T-helper 17 cell (primary cell): ENCODE measurements at regions not wholly inside any gene's neighbourhood (a gene's known extent, or its start where the extent isn't known, plus 50 kb on each side); places are given as distances from the start of the nearest gene placed in this dataset.
"Not testable (repeated sequence)": the region's sequence is repeated elsewhere in the genome, so short reads cannot be mapped to it uniquely, and the experiment has no call there.

Experiments
- ATAC-seq: fragments of 150-1000 bp; cut with Tn5 transposase; 2 replicates; pipeline ENCODE4 v1.10.0; 2021; ENCODE audit warnings: mild to moderate bottlenecking, moderate library complexity
- DNase-seq, 3 donors: peaks; one replicate each; pipeline versions ENCODE4 v3.0.0 to v3.0.0-alpha.2; 2020 to 2021
- H3K9me3 ChIP-seq: one replicate; pipeline ENCODE4 v1.7.0; 2013; ENCODE audit warnings: low read length, mild to moderate bottlenecking; ENCODE audit not compliant: control insufficient read depth, poor library complexity, severe bottlenecking
- H3K27ac Mint-ChIP-seq: one replicate; pipeline ENCODE4 v1.8.0; 2022; ENCODE audit warnings: mild to moderate bottlenecking, moderate library complexity, mixed read lengths
- H3K27me3 Mint-ChIP-seq: one replicate; pipeline ENCODE4 v1.8.0; 2022; ENCODE audit warnings: mixed read lengths
- H3K36me3 Mint-ChIP-seq: one replicate; pipeline ENCODE4 v1.8.0; 2022; ENCODE audit warnings: low read depth, mixed read lengths
- H3K4me1 Mint-ChIP-seq: one replicate; pipeline ENCODE4 v1.8.0; 2022; ENCODE audit warnings: mild to moderate bottlenecking, mixed read lengths
- H3K4me3 Mint-ChIP-seq: one replicate; pipeline ENCODE4 v1.8.0; 2022; ENCODE audit warnings: mild to moderate bottlenecking, moderate library complexity, mixed read lengths

GRCh38 chr11:97487387-97487786, 1097.6 kb downstream of the JRKL start:
- H3K4me1 Mint-ChIP-seq = no peaks in the 10 kb centered on the region
- DNase-seq (no peak), ATAC-seq (no peak)
- no peaks in the 10 kb centered on the region for H3K9me3 ChIP-seq
- H3K27ac Mint-ChIP-seq = no peak overlapping the region
- no peaks in the 10 kb centered on the region for H3K36me3 Mint-ChIP-seq
- H3K27me3 Mint-ChIP-seq = no peaks in the 10 kb centered on the region
- no peak overlapping the region for H3K4me3 Mint-ChIP-seq

GRCh38 chr11:97498891-97499290, 1109.1 kb downstream of the JRKL start:
- ATAC-seq (no peak), DNase-seq (no peak)
- H3K27ac Mint-ChIP-seq = no peak overlapping the region
- H3K36me3 Mint-ChIP-seq = no peaks in the 10 kb centered on the region
- H3K4me3 Mint-ChIP-seq = no peak overlapping the region
- H3K27me3 Mint-ChIP-seq = no peaks in the 10 kb centered on the region
- H3K4me1 Mint-ChIP-seq = no peaks in the 10 kb centered on the region
- H3K9me3 ChIP-seq = no peaks in the 10 kb centered on the region

- no peaks in the 10 kb centered on the region for H3K9me3 ChIP-seq
- no peaks in the 10 kb centered on the region for H3K27me3 Mint-ChIP-seq
- no peak overlapping the region for H3K27ac Mint-ChIP-seq
- no peaks in the 10 kb centered on the region for H3K36me3 Mint-ChIP-seq
- ATAC-seq (no peak), DNase-seq (no peak)
- no peaks in the 10 kb centered on the region for H3K4me1 Mint-ChIP-seq
- H3K4me3 Mint-ChIP-seq = no peak overlapping the region
Observed at GRCh38 chr11:97502201-97502600, 1112.4 kb downstream of the JRKL start.

DNA sequence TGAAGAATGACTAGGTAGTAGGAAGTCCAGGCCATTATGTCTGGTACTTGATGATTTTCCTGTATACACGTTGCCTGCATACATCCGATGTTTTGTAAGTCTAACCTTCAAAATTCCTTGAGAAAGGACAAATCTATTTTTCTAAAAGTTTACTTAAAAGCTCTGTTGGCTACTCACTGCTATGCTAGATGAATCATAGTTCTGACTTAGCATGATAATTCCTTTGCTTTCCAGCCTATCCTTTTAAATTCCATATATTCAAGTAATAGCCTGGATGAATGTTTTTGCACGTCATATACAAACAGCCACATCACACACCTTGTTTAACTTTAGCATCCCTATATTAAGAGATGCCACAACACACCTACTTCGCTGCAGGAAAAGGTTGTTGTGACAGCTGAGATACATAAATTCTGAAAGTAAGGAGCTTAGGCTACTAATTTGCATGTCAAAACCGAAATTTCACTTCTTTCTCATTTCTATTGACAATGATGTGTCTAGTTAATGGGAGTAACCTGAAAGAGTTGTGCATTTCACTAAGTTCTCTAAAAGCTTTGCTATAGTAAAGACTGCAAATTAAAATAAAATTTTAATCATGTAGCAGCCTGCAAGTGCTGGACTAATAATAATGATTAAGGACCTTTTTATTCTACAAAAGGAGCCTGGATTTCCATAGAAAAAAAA, 1116.4 kb downstream of the JRKL start:
- Mint-ChIP-seq H3K27ac (no peak overlapping the region), H3K4me3 (no peak overlapping the region), H3K27me3 (no peaks in the 10 kb centered on the region), H3K36me3 (no peaks in the 10 kb centered on the region), H3K4me1 (no peaks in the 10 kb centered on the region)
- ATAC-seq (no peak), DNase-seq (no peak)
- H3K9me3 ChIP-seq = no peaks in the 10 kb centered on the region

- ATAC-seq (no peak), DNase-seq (no peak)
- Mint-ChIP-seq H3K4me3 (no peak overlapping the region), H3K4me1 (no peaks in the 10 kb centered on the region), H3K27me3 (no peaks in the 10 kb centered on the region), H3K27ac (no peak overlapping the region), H3K36me3 (no peaks in the 10 kb centered on the region)
- no peaks in the 10 kb centered on the region for H3K9me3 ChIP-seq
Observed at GRCh38 chr11:97514446-97514845, 1124.6 kb downstream of the JRKL start.

GRCh38 chr11:97516688-97517087, 1126.9 kb downstream of the JRKL start:
- no peaks in the 10 kb centered on the region for H3K9me3 ChIP-seq
- Mint-ChIP-seq H3K4me3 (no peak overlapping the region), H3K4me1 (no peaks in the 10 kb centered on the region), H3K36me3 (no peaks in the 10 kb centered on the region), H3K27ac (no peak overlapping the region), H3K27me3 (no peaks in the 10 kb centered on the region)
- DNase-seq = no peak
- no peak for ATAC-seq

DNA sequence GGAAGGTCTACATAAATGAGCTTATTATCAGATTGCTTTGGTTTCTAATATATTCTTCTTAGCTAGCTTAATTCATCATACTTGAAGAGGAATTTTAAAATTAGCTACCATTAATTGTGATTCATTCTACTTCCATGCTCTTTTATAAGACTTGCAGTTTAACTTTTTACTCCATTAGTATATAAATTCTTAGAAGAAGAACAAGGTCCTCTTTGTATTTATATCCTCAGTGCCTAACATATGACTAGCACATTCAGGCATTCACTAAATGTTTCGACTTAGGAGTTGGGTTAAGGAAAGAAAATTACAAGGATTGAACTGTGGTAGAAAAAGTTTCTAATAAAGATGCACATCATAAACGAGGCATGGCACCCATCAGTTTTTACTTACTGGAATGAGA, 1135.5 kb downstream of the JRKL start:
- no peaks in the 10 kb centered on the region for H3K4me1 Mint-ChIP-seq

GRCh38 chr11:97537407-97538150, 1147.8 kb downstream of the JRKL start:
- DNase-seq = no peak
- ATAC-seq = no peak
- H3K27me3 Mint-ChIP-seq = no peaks in the 10 kb centered on the region
- no peaks in the 10 kb centered on the region for H3K4me1 Mint-ChIP-seq
- no peaks in the 10 kb centered on the region for H3K36me3 Mint-ChIP-seq
- no peak overlapping the region for H3K4me3 Mint-ChIP-seq
- no peaks in the 10 kb centered on the region for H3K9me3 ChIP-seq
- H3K27ac Mint-ChIP-seq = no peak overlapping the region

More for the DNA sequence above, 1135.5 kb downstream of the JRKL start:
- no peak overlapping the region for H3K27ac Mint-ChIP-seq
- no peaks in the 10 kb centered on the region for H3K27me3 Mint-ChIP-seq
- no peak for DNase-seq
- no peaks in the 10 kb centered on the region for H3K36me3 Mint-ChIP-seq
- H3K4me3 Mint-ChIP-seq = no peak overlapping the region
- H3K9me3 ChIP-seq = no peaks in the 10 kb centered on the region
- no peak for ATAC-seq

GRCh38 chr11:97544431-97544830, 1154.6 kb downstream of the JRKL start:
- Mint-ChIP-seq H3K4me3 (no peak overlapping the region), H3K36me3 (no peaks in the 10 kb centered on the region), H3K27ac (no peak overlapping the region), H3K4me1 (no peaks in the 10 kb centered on the region), H3K27me3 (no peaks in the 10 kb centered on the region)
- peaks cover 3% of the 10 kb centered on the region for H3K9me3 ChIP-seq
- no peak for ATAC-seq
- DNase-seq = no peak

GRCh38 chr11:97548280-97548679, 1158.5 kb downstream of the JRKL start:
- peaks cover 3% of the 10 kb centered on the region for H3K9me3 ChIP-seq
- DNase-seq = no peak
- Mint-ChIP-seq H3K4me3 (no peak overlapping the region), H3K27ac (no peak overlapping the region), H3K36me3 (no peaks in the 10 kb centered on the region), H3K4me1 (no peaks in the 10 kb centered on the region), H3K27me3 (no peaks in the 10 kb centered on the region)
- ATAC-seq = no peak

GRCh38 chr11:97557399-97557798, 1167.6 kb downstream of the JRKL start:
- Mint-ChIP-seq H3K4me1 (no peaks in the 10 kb centered on the region), H3K27me3 (no peaks in the 10 kb centered on the region), H3K27ac (no peak overlapping the region), H3K4me3 (no peak overlapping the region), H3K36me3 (no peaks in the 10 kb centered on the region)
- ATAC-seq = no peak
- no peak for DNase-seq
- H3K9me3 ChIP-seq = no peaks in the 10 kb centered on the region

DNA sequence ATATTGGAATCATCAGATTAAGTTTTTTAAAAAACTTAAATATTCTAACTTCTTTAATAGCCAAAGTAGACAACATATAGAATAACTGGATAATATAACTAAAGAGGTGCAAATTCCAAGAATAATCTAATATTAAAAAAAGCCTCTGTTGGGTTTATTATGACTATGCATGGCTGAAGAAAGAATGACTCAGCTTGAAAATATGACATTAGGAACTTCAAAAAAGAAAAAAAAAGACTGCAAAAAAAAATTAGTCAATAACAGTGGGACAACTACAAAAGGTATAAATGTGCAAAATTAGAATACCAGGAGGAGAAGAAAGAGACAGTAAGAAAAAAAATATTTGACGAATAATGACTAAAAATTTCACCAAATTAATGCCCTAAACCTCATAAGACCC, 1178.0 kb downstream of the JRKL start:
- ATAC-seq (no peak), DNase-seq (no peak)
- H3K4me3 Mint-ChIP-seq = no peak overlapping the region
- H3K4me1 Mint-ChIP-seq = no peaks in the 10 kb centered on the region
- H3K27me3 Mint-ChIP-seq = no peaks in the 10 kb centered on the region
- H3K9me3 ChIP-seq = no peaks in the 10 kb centered on the region
- H3K27ac Mint-ChIP-seq = no peak overlapping the region
- H3K36me3 Mint-ChIP-seq = no peaks in the 10 kb centered on the region

GRCh38 chr11:97570636-97571035, 1180.8 kb downstream of the JRKL start:
- no peak for DNase-seq
- no peaks in the 10 kb centered on the region for H3K4me1 Mint-ChIP-seq
- no peak for ATAC-seq

DNA sequence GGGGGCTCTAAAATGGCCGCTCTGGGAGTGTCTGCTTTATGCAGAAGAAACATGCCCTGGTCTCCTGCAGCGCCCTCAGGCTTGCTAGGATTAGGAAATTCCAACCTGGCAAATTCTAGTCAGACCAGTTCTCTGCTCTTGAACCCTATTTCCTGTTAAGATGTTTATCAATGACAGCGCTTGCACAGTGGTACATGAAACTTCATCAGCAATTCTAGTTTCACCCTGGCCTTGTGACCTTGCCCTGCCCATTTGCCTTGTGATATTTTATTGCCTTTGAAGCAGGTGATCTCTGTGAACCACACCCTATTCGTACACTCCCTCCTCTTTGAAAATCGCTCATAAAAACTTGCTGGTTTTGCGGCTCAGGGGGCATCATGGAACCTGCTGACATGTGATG, 1184.0 kb downstream of the JRKL start:
- not testable (repeated sequence) for H3K27me3 Mint-ChIP-seq, DNase-seq, H3K4me1 Mint-ChIP-seq, H3K27ac Mint-ChIP-seq, H3K36me3 Mint-ChIP-seq, H3K9me3 ChIP-seq, H3K4me3 Mint-ChIP-seq, ATAC-seq

More at GRCh38 chr11:97570636-97571035, 1180.8 kb downstream of the JRKL start:
- H3K27me3 Mint-ChIP-seq = no peaks in the 10 kb centered on the region
- H3K4me3 Mint-ChIP-seq = no peak overlapping the region
- no peaks in the 10 kb centered on the region for H3K36me3 Mint-ChIP-seq
- no peaks in the 10 kb centered on the region for H3K9me3 ChIP-seq
- no peak overlapping the region for H3K27ac Mint-ChIP-seq
